ENCODE measurements at regions not wholly inside any gene's neighbourhood (a gene's known extent, or its start where the extent isn't known, plus 50 kb on each side); places are given as distances from the start of the nearest gene placed in this dataset.

DNA sequence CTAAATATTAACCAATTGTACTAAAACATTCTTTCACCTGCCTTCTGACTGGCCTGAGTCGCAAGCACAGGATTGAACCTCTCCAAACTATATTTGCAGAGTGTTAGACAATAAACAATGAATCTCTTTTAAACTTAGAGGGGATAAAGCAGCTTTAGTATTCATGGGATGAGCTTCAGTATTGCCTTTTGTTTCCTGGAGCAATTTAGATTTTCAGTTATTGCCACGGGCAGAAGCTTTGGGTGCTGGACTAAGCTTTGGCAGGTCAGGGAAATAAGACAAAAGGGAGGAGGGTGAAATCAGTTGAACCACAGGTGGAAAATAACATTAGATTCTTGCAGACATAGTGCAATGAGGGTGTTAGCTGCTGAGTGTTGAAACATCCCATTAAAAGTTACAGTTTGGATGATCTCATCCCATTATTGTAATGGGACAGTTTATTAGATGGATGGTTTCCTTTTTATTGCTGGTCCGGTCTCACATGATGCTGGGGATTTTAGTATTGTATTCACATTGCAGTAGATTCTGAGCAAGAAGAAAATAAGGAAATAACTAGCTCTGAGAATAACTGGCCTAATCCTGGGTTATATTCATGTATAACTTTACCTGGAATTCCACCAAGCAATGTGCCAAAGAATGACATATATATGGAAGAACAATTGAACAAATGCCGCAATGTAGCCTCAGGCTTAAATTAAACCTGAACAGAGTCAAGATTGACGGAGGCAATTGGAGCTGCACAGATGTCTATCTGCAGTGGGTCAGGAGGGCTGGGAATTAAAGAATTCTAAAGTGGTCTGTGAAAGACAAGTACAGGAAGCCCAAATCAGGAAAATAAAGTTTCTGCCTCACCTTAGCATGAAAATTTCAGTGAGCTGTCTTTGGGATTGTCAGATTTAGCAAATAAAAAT lies 1092.8 kb upstream of the SEL1L start:
- no peak overlapping the region for H3K4me3 ChIP-seq
- no peak for DNase-seq
- peaks cover 0 to 6% (median 0%) of the 10 kb centered on the region in 4 donors for H3K9me3 ChIP-seq
- H3K27ac ChIP-seq = no peak overlapping the region
- H3K27me3 ChIP-seq = no peaks in the 10 kb centered on the region
- 49 to 61% methylated on average over 5 of the region's 5 CpGs for WGBS, 2 donors
- no peaks in the 10 kb centered on the region for H3K36me3 ChIP-seq
- intact Hi-C loops (cut with DNase I) = no loop called here
- TF ChIP-seq, protein P1, sequence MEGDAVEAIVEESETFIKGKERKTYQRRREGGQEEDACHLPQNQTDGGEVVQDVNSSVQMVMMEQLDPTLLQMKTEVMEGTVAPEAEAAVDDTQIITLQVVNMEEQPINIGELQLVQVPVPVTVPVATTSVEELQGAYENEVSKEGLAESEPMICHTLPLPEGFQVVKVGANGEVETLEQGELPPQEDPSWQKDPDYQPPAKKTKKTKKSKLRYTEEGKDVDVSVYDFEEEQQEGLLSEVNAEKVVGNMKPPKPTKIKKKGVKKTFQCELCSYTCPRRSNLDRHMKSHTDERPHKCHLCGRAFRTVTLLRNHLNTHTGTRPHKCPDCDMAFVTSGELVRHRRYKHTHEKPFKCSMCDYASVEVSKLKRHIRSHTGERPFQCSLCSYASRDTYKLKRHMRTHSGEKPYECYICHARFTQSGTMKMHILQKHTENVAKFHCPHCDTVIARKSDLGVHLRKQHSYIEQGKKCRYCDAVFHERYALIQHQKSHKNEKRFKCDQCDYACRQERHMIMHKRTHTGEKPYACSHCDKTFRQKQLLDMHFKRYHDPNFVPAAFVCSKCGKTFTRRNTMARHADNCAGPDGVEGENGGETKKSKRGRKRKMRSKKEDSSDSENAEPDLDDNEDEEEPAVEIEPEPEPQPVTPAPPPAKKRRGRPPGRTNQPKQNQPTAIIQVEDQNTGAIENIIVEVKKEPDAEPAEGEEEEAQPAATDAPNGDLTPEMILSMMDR (IDR thresholded peaks at IDR 0.05) = no peak
- no peak for TF ChIP-seq POLR2AphosphoS5 (IDR thresholded peaks at IDR 0.05)
- TF ChIP-seq POLR2A (IDR thresholded peaks at IDR 0.05) = no peak
- H3K4me1 ChIP-seq = no peaks in the 10 kb centered on the region

DNA sequence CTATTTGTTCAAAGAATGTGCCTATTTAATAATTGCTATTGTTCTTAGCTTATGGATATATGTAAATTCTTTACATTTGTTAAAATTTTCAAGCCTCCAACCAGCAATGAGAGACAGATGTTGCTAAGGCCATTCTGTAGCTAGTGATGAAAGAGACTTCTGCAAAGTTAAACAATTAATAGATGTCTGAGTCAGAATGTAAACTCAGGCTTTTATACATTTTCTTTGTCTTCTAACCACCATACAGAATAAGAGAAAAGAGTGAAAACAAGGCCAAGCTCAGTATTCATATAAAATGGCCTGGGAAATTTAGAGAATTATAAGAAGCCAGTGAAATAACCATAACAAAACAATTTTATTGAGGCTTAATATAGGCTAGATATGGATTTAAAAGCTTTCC lies 1102.3 kb upstream of the SEL1L start:
- Histone ChIP-seq H3K4me1 (peaks cover 0 to 9% (median 0%) of the 10 kb centered on the region in 4 donors), H3K27ac (no peak overlapping the region)

DNA sequence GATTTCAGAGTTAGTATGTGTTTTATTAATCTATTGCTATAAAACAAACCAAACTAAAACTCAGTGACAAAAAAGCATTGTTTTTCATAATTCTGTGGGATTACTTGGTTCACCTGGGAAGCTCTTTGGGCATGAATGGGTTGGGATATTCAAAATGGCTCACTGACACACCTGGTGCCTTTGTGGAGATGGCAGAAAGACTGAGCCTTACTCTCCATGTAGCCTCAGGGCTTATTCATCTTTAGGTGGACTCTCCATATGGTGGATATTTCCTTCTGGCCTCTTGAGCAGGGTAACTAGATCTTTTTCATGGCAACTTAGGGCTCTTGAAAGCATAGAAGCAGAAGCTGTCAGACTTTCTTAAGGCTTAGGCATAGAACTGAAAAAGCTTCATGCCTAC lies 1102.8 kb upstream of the SEL1L start:
- DNase-seq = no peak
- intact Hi-C loops (cut with DNase I) = no loop called here
- no peaks in the 10 kb centered on the region for H3K27me3 ChIP-seq
- H3K4me3 ChIP-seq = no peak overlapping the region
- no peaks in the 10 kb centered on the region for H3K9me3 ChIP-seq
- no peaks in the 10 kb centered on the region for H3K36me3 ChIP-seq
- H3K4me1 ChIP-seq = peaks cover 0 to 9% (median 0%) of the 10 kb centered on the region in 4 donors
- TF ChIP-seq, protein P1 (IDR thresholded peaks at IDR 0.05) = no peak
- TF ChIP-seq POLR2AphosphoS5 (IDR thresholded peaks at IDR 0.05) = no peak
- no peak for TF ChIP-seq POLR2A (IDR thresholded peaks at IDR 0.05)
- no peak for TF ChIP-seq EP300 (IDR thresholded peaks at IDR 0.05)
- no peak overlapping the region for H3K27ac ChIP-seq

More for the DNA sequence above, 1102.3 kb upstream of the SEL1L start:
- Histone ChIP-seq H3K9me3 (peaks cover 0 to 3% (median 0%) of the 10 kb centered on the region in 4 donors), H3K27me3 (no peaks in the 10 kb centered on the region), H3K36me3 (no peaks in the 10 kb centered on the region), H3K4me3 (no peak overlapping the region)
- DNase-seq = no peak
- TF ChIP-seq POLR2A (IDR thresholded peaks at IDR 0.05) (no peak), EP300 (IDR thresholded peaks at IDR 0.05) (no peak)
- intact Hi-C loops (cut with DNase I) = no loop called here

DNA sequence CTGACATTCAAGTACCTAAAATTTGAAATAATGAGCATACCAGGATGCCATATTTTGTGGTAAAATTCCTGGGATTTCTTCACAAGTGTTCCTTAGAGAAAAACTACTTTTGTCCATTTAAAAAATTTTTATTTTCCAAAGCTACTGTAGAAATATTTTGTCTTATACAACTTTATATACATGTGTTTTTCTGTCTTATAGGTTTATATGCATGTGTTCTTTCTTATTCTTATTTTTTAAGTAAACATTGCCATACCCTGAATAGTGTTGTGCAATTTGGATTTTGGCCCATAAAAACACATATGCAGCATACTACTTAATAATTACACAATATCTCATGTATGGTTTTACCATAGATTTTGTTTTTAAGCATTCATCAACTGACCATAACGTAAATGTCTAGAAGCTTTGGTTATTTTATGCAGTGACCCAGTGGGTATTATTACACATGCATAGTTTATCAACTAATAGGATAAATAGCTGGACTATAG lies 1107.4 kb upstream of the SEL1L start:
- WGBS, 2 donors = 81 to 83% methylated on average over 1 of the region's 1 CpG
- no peaks in the 10 kb centered on the region for H3K4me1 ChIP-seq

DNA sequence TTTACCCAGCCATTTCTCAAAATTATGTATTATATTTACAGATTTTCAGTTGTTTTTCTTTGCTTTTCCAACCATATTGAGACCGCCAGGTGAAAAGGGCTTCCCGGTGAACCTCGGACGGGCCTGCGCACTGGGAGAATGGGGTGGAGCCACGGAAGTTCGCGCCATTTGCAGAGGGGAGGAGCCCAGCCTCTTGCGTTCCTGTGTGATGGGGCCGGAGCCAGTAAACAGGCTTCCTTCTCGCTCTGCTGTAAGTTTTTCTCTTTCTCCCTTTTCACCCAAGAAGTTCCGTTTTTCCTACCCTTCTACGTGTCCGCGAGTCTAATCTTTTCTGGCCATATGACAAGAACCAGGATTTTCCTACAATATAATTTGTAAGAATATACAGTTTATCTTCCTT lies 1108.8 kb upstream of the SEL1L start:
- 72 to 93% methylated on average over 15 of the region's 15 CpGs for WGBS, 2 donors
- Histone ChIP-seq H3K4me3 (no peak overlapping the region), H3K27ac (no peak overlapping the region), H3K27me3 (no peaks in the 10 kb centered on the region), H3K36me3 (no peaks in the 10 kb centered on the region), H3K4me1 (no peaks in the 10 kb centered on the region), H3K9me3 (no peaks in the 10 kb centered on the region)
- no peak for TF ChIP-seq EP300 (IDR thresholded peaks at IDR 0.05)
- TF ChIP-seq POLR2A (IDR thresholded peaks at IDR 0.05) = no peak
- TF ChIP-seq POLR2AphosphoS5 (IDR thresholded peaks at IDR 0.05) = no peak
- TF ChIP-seq, protein P1 (IDR thresholded peaks at IDR 0.05) = no peak
- no peak for DNase-seq
- intact Hi-C loops (cut with DNase I) = no loop called here

More for the DNA sequence above, 1107.4 kb upstream of the SEL1L start:
- TF ChIP-seq POLR2A (IDR thresholded peaks at IDR 0.05) = no peak
- TF ChIP-seq EP300 (IDR thresholded peaks at IDR 0.05) = no peak
- TF ChIP-seq POLR2AphosphoS5 (IDR thresholded peaks at IDR 0.05) = no peak
- TF ChIP-seq, protein P1 (IDR thresholded peaks at IDR 0.05) = no peak
- intact Hi-C loops (cut with DNase I) = no loop called here
- Histone ChIP-seq H3K27me3 (no peaks in the 10 kb centered on the region), H3K4me3 (no peak overlapping the region), H3K27ac (no peak overlapping the region), H3K9me3 (no peaks in the 10 kb centered on the region), H3K36me3 (no peaks in the 10 kb centered on the region)
- no peak for DNase-seq

Measured in sigmoid colon (tissue), 6 donors.